Cardiac fibroblast (primary cell): ENCODE measurements at regions not wholly inside any gene's neighbourhood (a gene's known extent, or its start where the extent isn't known, plus 50 kb on each side); places are given as distances from the start of the nearest gene placed in this dataset.

Experiments
- DNase-seq, 2 donors: peaks; one replicate each; pipeline versions ENCODE4 v3.0.0 to v3.0.0-alpha.2; 2010; ENCODE audit warnings: low read depth in 2 of 2
- H3K4me3 ChIP-seq, 2 donors: replicated peaks in 1 of 2; 1 replicate in 1 of 2; 2 replicates in 1 of 2; pipeline ENCODE4 v1.5.1; 2011; ENCODE audit warnings: low read depth in 2 of 2, low read length in 2 of 2, mild to moderate bottlenecking in 2 of 2, moderate library complexity in 1 of 2
- TF ChIP-seq, protein P1 (sequence below): IDR thresholded peaks from one replicate; pipeline ENCODE4 v1.5.1; 2011; ENCODE audit warnings: low read depth, mild to moderate bottlenecking, low read length, inconsistent platforms

DNA sequence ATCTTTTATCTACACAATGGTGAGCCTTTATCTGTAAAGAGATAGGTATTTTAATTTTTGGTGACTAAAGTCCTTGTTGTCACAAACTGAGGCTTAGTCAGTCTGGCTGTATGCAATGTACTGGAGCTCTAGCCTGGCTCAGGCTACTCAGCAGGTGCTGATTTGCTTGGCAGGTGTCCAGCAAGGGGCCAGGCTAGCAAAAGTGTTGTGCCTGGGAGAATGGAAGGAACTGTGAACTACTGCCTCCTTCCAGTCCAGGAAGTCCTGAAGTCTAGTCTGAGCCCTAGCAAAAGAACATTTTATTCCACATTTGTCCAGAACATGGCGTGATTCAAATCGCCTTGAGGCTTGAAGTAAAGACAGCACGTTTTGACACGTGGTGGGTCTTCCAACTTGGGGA, 260.5 kb downstream of the CCDC85A start:
- H3K4me3 ChIP-seq: no peak overlapping the region
- DNase-seq: peak in 1 of 2 donors; percentile 9
- TF ChIP-seq, protein P1, sequence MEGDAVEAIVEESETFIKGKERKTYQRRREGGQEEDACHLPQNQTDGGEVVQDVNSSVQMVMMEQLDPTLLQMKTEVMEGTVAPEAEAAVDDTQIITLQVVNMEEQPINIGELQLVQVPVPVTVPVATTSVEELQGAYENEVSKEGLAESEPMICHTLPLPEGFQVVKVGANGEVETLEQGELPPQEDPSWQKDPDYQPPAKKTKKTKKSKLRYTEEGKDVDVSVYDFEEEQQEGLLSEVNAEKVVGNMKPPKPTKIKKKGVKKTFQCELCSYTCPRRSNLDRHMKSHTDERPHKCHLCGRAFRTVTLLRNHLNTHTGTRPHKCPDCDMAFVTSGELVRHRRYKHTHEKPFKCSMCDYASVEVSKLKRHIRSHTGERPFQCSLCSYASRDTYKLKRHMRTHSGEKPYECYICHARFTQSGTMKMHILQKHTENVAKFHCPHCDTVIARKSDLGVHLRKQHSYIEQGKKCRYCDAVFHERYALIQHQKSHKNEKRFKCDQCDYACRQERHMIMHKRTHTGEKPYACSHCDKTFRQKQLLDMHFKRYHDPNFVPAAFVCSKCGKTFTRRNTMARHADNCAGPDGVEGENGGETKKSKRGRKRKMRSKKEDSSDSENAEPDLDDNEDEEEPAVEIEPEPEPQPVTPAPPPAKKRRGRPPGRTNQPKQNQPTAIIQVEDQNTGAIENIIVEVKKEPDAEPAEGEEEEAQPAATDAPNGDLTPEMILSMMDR: no peak

DNA sequence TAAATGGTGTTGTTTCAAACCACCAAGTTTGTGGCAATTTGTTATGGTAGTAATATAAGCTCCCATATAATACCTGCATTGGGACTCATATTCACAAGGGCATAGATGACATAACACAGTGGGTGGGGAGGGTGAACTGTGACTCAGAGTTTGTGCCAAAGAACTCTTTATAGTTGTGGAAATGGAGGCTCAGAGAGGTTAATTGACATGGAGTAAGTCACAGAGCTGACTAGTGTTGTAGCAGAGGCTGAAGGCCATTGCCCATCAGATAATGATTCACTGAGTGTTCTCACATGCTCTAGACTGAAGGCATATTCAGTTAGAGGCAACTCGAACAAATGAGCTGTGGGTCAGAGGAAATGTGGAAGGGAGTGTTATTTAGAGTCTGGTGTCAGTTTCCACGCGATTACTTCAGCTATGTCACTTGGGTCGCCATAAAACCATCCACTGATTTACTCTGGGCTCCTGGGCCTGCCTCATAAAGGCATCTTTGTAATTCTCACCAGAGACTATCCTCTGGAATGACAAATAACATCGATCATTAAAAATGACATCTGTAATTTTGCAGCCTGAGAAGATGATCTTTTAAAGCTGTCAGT, 264.7 kb downstream of the CCDC85A start:
- H3K4me3 ChIP-seq: no peak overlapping the region
- DNase-seq: peak in 1 of 2 donors; percentile 18
- TF ChIP-seq, protein P1: no peak

DNA sequence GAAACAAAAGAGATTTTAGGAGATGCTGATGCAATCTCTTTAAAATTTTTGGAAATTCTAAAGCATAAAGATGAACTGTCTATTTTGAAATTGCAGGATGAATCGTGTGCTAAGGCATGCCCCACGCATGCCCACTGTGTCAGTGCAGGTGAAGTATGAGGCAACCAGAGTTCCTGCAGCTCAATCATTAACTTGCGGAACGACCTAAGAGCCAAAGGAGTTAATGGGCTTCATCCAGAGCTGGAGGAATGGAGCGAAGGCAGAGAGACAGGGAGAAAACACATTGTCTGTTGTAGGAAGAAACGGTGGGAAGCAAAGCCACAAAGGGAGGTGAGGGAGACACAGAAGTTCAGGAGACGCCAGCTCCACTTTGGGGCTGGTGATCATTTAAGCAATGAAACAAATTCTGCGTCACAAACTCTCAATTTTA, 265.2 kb downstream of the CCDC85A start:
- no peak for DNase-seq
- H3K4me3 ChIP-seq: no peak overlapping the region
- TF ChIP-seq, protein P1: no peak

DNA sequence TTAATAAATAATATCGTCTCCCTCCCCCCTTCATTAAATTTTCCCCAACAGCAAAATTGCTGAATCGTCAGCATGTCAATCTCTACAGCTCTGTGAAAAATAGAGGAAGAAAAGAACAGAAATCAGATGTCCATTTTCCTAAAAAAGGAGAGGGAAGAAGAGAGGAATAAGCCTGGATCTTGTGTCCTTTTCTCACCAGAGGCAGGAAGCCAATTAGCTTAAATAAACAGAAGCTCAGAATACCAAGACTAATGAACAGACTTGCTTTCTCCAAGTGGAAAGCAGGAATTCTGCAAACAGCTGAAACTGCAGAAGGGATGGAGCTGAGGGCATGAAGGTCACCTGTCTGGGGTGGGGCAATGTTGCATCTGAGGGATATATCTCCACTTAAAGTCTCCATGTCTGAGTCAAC, 265.7 kb downstream of the CCDC85A start:
- TF ChIP-seq, protein P1: no peak
- no peak overlapping the region for H3K4me3 ChIP-seq
- DNase-seq: no peak

GRCh38 chr2:56450047-56450446, 266.3 kb downstream of the CCDC85A start:
- no peak for DNase-seq
- H3K4me3 ChIP-seq: no peak overlapping the region
- TF ChIP-seq, protein P1: no peak

DNA sequence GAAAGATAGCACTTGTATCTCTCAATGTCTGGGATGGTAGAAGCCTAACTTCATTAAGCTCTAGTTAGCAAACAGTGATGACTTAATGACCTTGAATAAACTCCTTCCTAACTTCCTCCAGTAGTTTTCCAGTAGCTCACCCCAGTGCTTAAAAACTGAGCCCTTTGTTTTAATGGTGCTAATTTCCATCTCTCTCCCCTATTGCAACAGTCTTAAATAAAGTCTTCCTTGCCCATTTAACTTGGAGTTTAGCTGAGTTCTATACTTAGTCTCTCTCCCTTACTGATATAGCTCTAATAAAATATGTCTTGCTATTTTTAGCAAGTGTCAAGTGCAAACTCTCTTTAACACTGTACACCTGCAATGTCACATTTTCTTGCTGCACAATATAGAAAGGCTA, 267.0 kb downstream of the CCDC85A start:
- no peak overlapping the region for H3K4me3 ChIP-seq
- TF ChIP-seq, protein P1: no peak

DNA sequence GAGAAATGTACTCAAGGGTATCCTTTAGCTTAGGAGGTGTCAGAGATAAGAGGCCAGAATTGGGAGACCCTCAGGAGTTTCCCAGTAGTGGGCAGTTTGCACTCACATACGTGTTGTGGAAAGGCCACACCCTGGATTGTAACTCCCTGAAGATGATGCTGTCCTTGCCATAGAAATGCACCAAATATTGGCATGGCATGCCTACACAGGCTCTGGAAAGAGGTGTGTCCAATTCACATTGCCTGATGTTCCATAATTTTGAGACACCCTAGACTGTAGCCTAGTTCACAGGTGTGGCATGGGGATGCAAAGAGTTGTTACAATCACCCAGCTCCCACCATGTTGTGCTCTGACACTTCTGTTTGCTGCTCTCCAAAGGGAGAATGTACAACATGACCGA, 271.9 kb downstream of the CCDC85A start:
- TF ChIP-seq, protein P1: no peak
- no peak for DNase-seq
- no peak overlapping the region for H3K4me3 ChIP-seq

More for the DNA sequence above, 267.0 kb downstream of the CCDC85A start:
- no peak for DNase-seq
